ENCODE measurements at regions not wholly inside any gene's neighbourhood (a gene's known extent, or its start where the extent isn't known, plus 50 kb on each side); places are given as distances from the start of the nearest gene placed in this dataset.

DNA sequence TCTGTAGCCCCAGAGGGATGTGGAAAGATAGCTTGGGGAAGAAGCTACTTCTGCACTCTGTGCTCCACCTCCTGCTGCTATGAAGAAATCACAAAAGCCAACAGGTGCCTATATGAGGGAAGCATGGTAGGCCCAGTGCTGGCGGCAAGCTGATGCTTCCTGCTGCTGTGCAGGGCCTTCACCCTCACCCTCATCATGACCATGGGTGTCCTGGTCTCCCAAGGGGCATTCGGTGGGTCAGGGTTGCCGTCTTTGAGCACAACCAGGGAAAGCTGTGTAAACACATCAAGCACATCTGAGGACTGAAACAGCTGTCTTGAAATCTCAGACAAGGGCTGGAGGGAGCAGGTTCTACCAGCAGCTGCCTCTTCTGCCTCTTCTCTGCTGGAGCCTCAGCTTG, 184.0 kb downstream of the FNDC1 start:
- Mint-ChIP-seq H3K9me3 (no peaks in the 10 kb centered on the region), H3K36me3 (ENCODE audit: insufficient read depth) (no peaks in the 10 kb centered on the region), H3K4me1 (ENCODE audit: low read depth) (no peaks in the 10 kb centered on the region), H3K27me3 (ENCODE audit: low read depth) (peaks cover 9% of the 10 kb centered on the region), H3K4me3 (no peak overlapping the region)
- DNase-seq, result no peak
- ATAC-seq, result no peak

DNA sequence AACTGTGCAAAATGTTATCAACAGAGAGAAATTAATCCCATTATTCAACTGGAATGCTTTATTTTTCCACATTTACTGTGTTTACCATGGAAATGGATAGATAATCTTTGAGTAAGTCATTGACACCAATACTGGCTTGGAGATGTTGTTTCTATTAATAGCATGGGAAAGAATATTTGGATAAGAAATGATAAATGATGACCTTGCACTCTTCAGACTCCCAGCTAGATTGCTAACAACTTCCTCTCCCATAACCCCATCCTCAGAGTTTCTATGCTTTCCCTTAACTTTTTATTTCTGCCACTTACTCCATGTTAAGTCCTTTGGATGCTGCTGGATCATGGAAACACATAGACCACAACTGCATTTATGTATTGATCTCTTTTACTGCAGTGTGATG, 182.5 kb downstream of the FNDC1 start:
- Mint-ChIP-seq H3K4me1 (ENCODE audit: low read depth) (no peaks in the 10 kb centered on the region), H3K9me3 (no peaks in the 10 kb centered on the region), H3K27me3 (ENCODE audit: low read depth) (peaks cover 6% of the 10 kb centered on the region), H3K4me3 (no peak overlapping the region), H3K36me3 (ENCODE audit: insufficient read depth) (no peaks in the 10 kb centered on the region)
- no peak for ATAC-seq
- no peak for DNase-seq

DNA sequence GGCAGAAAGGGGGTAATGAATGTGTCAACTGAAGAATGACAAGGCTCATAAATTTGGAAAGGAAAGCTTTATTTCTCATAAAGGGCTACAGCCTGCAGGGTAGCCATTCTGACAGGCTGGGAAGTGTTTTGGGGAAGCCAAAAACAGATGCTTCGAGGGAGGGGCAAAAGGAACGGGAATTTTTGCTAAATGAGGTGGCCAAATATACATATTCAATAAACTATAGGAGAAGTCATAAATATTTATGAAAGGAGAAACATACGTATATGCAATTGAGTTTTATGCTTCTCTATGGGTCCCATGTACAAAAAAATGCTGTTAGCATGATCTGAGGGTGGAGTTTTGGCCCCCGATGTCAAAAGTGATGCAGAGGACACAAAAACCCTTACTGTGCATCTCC, 180.7 kb downstream of the FNDC1 start:
- Mint-ChIP-seq H3K9me3 (no peaks in the 10 kb centered on the region), H3K36me3 (ENCODE audit: insufficient read depth) (no peaks in the 10 kb centered on the region), H3K27me3 (ENCODE audit: low read depth) (peaks cover 4% of the 10 kb centered on the region), H3K4me1 (ENCODE audit: low read depth) (no peaks in the 10 kb centered on the region), H3K4me3 (no peak overlapping the region)
- DNase-seq (no peak), ATAC-seq (no peak)

- Mint-ChIP-seq H3K27me3 (ENCODE audit: low read depth) (peaks cover 5% of the 10 kb centered on the region), H3K4me3 (no peak overlapping the region), H3K9me3 (peaks cover 18% of the 10 kb centered on the region), H3K36me3 (ENCODE audit: insufficient read depth) (no peaks in the 10 kb centered on the region), H3K4me1 (ENCODE audit: low read depth) (no peaks in the 10 kb centered on the region)
- ATAC-seq (no peak), DNase-seq (no peak)
Observed at GRCh38 chr6:159343709-159344108, 174.5 kb downstream of the FNDC1 start.

DNA sequence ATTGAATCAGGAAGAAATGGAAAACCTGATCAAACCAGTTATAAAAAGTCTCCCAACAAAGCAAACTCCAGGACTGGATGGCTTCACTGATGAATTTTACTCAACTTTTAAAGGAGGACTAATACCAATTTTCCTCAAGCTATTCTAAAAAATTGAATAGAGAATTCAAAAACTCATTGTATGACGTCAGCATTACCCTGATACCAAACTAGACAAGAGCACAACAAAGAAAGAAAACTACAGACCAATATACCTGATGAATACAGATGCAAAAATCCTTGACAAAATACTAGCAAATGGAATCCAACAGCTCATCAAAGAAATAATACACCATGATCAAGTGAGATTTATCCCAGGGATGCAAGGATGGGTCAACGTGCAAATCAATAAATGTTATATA, 172.9 kb downstream of the FNDC1 start:
- DNase-seq, result no peak
- Mint-ChIP-seq H3K4me1 (ENCODE audit: low read depth) (no peaks in the 10 kb centered on the region), H3K27me3 (ENCODE audit: low read depth) (peaks cover 5% of the 10 kb centered on the region), H3K4me3 (no peak overlapping the region), H3K36me3 (ENCODE audit: insufficient read depth) (no peaks in the 10 kb centered on the region), H3K9me3 (peaks cover 21% of the 10 kb centered on the region)
- no peak for ATAC-seq

DNA sequence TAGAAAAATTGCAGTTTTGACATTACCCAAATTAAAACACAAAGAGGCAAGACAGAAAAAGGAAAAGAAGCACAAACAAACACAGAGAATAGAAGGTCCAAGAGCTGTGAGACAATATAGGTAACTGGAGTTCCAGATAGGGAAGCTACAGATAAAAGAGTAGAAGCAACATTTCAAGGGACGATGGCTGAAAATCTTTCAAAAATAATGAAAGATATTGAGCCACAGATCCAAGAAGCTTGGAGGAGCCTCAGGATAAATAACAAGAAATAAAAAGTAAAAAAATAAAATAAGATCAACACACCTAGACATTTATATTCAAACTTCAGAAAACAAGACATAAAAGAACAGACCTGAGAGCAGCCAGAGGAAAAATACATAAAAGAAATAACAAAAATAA, 164.9 kb downstream of the FNDC1 start:
- DNase-seq (no peak), ATAC-seq (no peak)
- Mint-ChIP-seq H3K4me3 (no peak overlapping the region), H3K4me1 (ENCODE audit: low read depth) (no peaks in the 10 kb centered on the region), H3K9me3 (peaks cover 23% of the 10 kb centered on the region), H3K36me3 (ENCODE audit: insufficient read depth) (no peaks in the 10 kb centered on the region), H3K27me3 (ENCODE audit: low read depth) (peaks cover 13% of the 10 kb centered on the region)

DNA sequence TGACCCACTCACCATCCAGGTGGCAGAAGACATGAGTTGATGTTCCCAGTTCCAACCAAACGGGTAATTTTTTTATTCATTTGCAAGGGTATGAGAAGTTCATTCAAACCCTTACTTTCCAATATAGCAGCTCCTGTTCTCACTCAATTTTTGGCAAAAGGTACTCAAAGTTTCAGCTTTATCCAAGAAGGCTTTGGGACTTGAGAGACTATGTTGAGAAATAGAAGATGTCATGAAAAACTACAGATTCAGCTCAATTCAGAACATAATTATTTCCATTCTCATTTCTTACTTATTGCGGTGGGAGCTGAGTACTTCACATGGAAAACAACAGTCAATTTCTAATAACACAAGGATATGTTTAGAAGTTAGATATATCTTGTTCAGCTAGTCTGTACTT, 162.3 kb downstream of the FNDC1 start:
- no peak for DNase-seq
- no peak overlapping the region for H3K4me3 Mint-ChIP-seq
- peaks cover 15% of the 10 kb centered on the region for H3K27me3 Mint-ChIP-seq (ENCODE audit: low read depth)
- no peaks in the 10 kb centered on the region for H3K4me1 Mint-ChIP-seq (ENCODE audit: low read depth)
- H3K9me3 Mint-ChIP-seq, result peaks cover 11% of the 10 kb centered on the region
- H3K36me3 Mint-ChIP-seq (ENCODE audit: insufficient read depth), result no peaks in the 10 kb centered on the region
- ATAC-seq, result no peak

- H3K9me3 Mint-ChIP-seq, result peaks cover 10% of the 10 kb centered on the region
- H3K36me3 Mint-ChIP-seq (ENCODE audit: insufficient read depth), result no peaks in the 10 kb centered on the region
- H3K4me1 Mint-ChIP-seq (ENCODE audit: low read depth), result no peaks in the 10 kb centered on the region
- ATAC-seq, result no peak
- DNase-seq, result no peak
- no peak overlapping the region for H3K4me3 Mint-ChIP-seq
- H3K27me3 Mint-ChIP-seq (ENCODE audit: low read depth), result peaks cover 11% of the 10 kb centered on the region
Observed at GRCh38 chr6:159329081-159329480, 159.9 kb downstream of the FNDC1 start.

GRCh38 chr6:159328052-159328451, 158.9 kb downstream of the FNDC1 start:
- no peak for DNase-seq
- no peaks in the 10 kb centered on the region for H3K36me3 Mint-ChIP-seq (ENCODE audit: insufficient read depth)
- no peak overlapping the region for H3K4me3 Mint-ChIP-seq
- no peak for ATAC-seq
- peaks cover under 1% of the 10 kb centered on the region for H3K9me3 Mint-ChIP-seq
- H3K27me3 Mint-ChIP-seq (ENCODE audit: low read depth), result peaks cover 10% of the 10 kb centered on the region
- no peaks in the 10 kb centered on the region for H3K4me1 Mint-ChIP-seq (ENCODE audit: low read depth)

- Mint-ChIP-seq H3K4me3 (no peak overlapping the region), H3K9me3 (no peaks in the 10 kb centered on the region), H3K4me1 (ENCODE audit: low read depth) (no peaks in the 10 kb centered on the region)
Observed at GRCh38 chr6:159325476-159325875, 156.3 kb downstream of the FNDC1 start.

DNA sequence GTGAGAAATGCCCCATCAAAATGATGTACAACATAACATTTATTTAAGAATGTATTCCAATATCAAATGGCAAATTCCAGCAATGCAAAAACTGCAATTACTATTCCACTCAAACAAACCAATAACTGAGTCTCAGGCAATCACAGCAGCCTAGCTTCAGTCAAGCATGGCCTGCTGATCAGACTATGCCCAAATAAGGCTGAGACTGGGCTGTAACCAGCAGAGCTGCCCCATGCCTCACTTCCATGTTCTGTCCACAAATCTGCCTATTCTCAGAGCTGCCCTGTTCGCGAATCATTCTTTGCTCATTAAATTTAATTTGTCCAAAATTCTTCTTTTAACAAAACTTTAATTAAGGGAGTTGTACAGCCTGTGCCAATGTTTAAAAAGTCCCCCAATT, 155.4 kb downstream of the FNDC1 start:
- Mint-ChIP-seq H3K27me3 (ENCODE audit: low read depth) (peaks cover 13% of the 10 kb centered on the region), H3K9me3 (no peaks in the 10 kb centered on the region), H3K36me3 (ENCODE audit: insufficient read depth) (no peaks in the 10 kb centered on the region), H3K4me1 (ENCODE audit: low read depth) (no peaks in the 10 kb centered on the region), H3K4me3 (no peak overlapping the region)
- ATAC-seq (no peak), DNase-seq (no peak)

More at GRCh38 chr6:159325476-159325875, 156.3 kb downstream of the FNDC1 start:
- Mint-ChIP-seq H3K36me3 (ENCODE audit: insufficient read depth) (no peaks in the 10 kb centered on the region), H3K27me3 (ENCODE audit: low read depth) (peaks cover 13% of the 10 kb centered on the region)
- DNase-seq (no peak), ATAC-seq (no peak)

All from activated T-cell treated with anti-CD3 and anti-CD28 coated beads, Interleukin-2, amount 50 U/mL, for 4 hours (primary cell).